ENCODE measurements at regions not wholly inside any gene's neighbourhood (a gene's known extent, or its start where the extent isn't known, plus 50 kb on each side); places are given as distances from the start of the nearest gene placed in this dataset.

DNA sequence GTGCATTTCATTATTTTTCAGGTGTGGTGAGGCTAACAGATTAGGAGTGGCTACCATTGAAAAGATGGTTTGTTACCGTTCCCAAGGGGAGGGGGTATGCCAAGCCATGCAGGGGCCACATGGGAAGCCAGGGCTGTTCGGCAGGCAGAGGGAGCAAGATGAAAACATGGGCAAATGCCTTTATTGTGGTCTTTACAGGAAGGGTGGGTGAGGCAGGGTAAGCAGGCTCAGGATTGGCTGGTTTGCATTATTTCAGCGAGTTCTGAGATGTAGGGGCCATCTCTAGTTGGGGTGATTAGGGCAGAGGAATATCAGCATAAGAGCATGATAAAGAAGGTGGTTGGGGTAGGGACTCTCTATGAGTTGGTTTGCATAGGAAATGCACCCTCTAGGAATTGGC, 117.6 kb downstream of the CCT6B start:
- no peak for DNase-seq (ENCODE audit: extremely low spot score in 2 of 2)
- intact Hi-C loops (cut with DNase I), result no loop called here
- Histone ChIP-seq H3K27me3 (no peaks in the 10 kb centered on the region), H3K4me3 (no peak overlapping the region), H3K36me3 (no peaks in the 10 kb centered on the region), H3K9me3 (no peaks in the 10 kb centered on the region), H3K27ac (no peak overlapping the region), H3K4me1 (peaks cover 4% of the 10 kb centered on the region)
- TF ChIP-seq, protein P1, sequence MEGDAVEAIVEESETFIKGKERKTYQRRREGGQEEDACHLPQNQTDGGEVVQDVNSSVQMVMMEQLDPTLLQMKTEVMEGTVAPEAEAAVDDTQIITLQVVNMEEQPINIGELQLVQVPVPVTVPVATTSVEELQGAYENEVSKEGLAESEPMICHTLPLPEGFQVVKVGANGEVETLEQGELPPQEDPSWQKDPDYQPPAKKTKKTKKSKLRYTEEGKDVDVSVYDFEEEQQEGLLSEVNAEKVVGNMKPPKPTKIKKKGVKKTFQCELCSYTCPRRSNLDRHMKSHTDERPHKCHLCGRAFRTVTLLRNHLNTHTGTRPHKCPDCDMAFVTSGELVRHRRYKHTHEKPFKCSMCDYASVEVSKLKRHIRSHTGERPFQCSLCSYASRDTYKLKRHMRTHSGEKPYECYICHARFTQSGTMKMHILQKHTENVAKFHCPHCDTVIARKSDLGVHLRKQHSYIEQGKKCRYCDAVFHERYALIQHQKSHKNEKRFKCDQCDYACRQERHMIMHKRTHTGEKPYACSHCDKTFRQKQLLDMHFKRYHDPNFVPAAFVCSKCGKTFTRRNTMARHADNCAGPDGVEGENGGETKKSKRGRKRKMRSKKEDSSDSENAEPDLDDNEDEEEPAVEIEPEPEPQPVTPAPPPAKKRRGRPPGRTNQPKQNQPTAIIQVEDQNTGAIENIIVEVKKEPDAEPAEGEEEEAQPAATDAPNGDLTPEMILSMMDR (IDR thresholded peaks at IDR 0.05), result no peak
- TF ChIP-seq POLR2AphosphoS5 (IDR thresholded peaks at IDR 0.05; ENCODE audit: insufficient read depth in 1 of 2, low read depth in 1 of 2) (no peak), POLR2A (IDR thresholded peaks at IDR 0.05) (no peak)

- no peak for TF ChIP-seq POLR2A (IDR thresholded peaks at IDR 0.05)
- no peak for TF ChIP-seq POLR2AphosphoS5 (IDR thresholded peaks at IDR 0.05; ENCODE audit: insufficient read depth in 1 of 2, low read depth in 1 of 2)
- TF ChIP-seq, protein P1 (IDR thresholded peaks at IDR 0.05), result no peak
- intact Hi-C loops (cut with DNase I), result no loop called here
- H3K27me3 ChIP-seq, result no peaks in the 10 kb centered on the region
- H3K4me3 ChIP-seq, result no peak overlapping the region
- H3K36me3 ChIP-seq, result no peaks in the 10 kb centered on the region
- H3K9me3 ChIP-seq, result no peaks in the 10 kb centered on the region
- H3K4me1 ChIP-seq, result peaks cover 4% of the 10 kb centered on the region
- no peak overlapping the region for H3K27ac ChIP-seq
- no peak for DNase-seq (ENCODE audit: extremely low spot score in 2 of 2)
Observed at GRCh38 chr17:34842235-34842634, 119.0 kb downstream of the CCT6B start.

- Histone ChIP-seq H3K36me3 (no peaks in the 10 kb centered on the region), H3K9me3 (no peaks in the 10 kb centered on the region), H3K27me3 (no peaks in the 10 kb centered on the region), H3K27ac (no peak overlapping the region), H3K4me1 (peaks cover 4% of the 10 kb centered on the region), H3K4me3 (no peak overlapping the region)
- no peak for TF ChIP-seq POLR2A (IDR thresholded peaks at IDR 0.05)
- TF ChIP-seq, protein P1 (IDR thresholded peaks at IDR 0.05), result no peak
- no peak for TF ChIP-seq POLR2AphosphoS5 (IDR thresholded peaks at IDR 0.05; ENCODE audit: insufficient read depth in 1 of 2, low read depth in 1 of 2)
- intact Hi-C loops (cut with DNase I), result no loop called here
- no peak for DNase-seq (ENCODE audit: extremely low spot score in 2 of 2)
Observed at GRCh38 chr17:34841467-34841866, 119.8 kb downstream of the CCT6B start.

DNA sequence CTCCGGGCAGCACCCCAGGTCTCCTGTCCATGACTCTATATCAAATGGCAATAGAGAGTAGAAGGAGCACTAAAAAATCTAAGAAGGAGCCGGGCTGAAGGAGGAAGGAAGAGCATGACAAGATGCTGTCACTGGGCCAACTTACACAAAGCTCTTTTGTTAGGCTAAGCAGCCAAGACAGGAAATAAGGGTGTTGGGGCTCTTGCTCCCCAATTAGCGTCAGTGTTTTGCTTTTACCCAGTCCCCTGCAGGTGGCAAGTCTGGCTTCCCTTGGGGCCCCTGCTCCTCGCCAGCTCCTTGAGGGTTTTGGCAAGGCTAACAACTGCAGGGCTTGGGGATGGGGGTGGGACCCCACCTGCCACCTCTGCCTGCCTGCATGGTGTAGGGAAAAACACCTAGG, 120.5 kb downstream of the CCT6B start:
- no peak for DNase-seq (ENCODE audit: extremely low spot score in 2 of 2)
- peaks cover 4% of the 10 kb centered on the region for H3K4me1 ChIP-seq
- no peak overlapping the region for H3K27ac ChIP-seq
- no peak overlapping the region for H3K4me3 ChIP-seq
- intact Hi-C loops (cut with DNase I), result no loop called here
- no peaks in the 10 kb centered on the region for H3K27me3 ChIP-seq
- TF ChIP-seq POLR2AphosphoS5 (IDR thresholded peaks at IDR 0.05; ENCODE audit: insufficient read depth in 1 of 2, low read depth in 1 of 2) (no peak), POLR2A (IDR thresholded peaks at IDR 0.05) (no peak)
- TF ChIP-seq, protein P1 (IDR thresholded peaks at IDR 0.05), result no peak
- H3K9me3 ChIP-seq, result no peaks in the 10 kb centered on the region
- H3K36me3 ChIP-seq, result no peaks in the 10 kb centered on the region

DNA sequence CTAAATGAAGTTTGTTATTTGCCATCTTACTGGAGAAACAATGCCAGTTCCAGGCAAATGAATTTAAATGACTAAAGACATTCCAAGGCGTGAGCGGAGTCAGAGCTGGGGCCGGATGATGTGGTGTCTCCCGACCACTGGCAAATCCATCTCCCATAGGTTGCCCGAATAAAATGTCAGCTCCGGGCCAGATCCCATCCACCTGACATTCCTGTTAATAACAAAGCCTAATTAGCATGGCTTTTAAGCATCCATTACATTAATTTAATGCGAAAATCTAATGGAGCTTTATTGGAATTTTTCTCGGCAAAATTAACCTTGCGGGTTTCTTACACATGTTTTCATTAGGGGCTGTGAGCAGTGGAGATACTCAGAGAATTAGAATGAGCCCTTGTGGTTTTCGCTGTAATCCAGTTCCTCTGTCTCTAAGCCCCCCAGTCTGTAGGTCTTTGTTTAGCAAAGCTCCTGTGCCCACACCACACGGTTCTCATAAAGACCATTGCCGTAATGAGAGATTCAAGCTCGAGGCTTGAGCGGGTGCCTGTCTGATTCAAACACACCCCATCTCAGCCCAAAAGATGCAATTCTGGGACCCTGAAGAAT, 123.3 kb downstream of the CCT6B start:
- H3K4me3 ChIP-seq, result no peak overlapping the region
- no peaks in the 10 kb centered on the region for H3K27me3 ChIP-seq
- H3K9me3 ChIP-seq, result no peaks in the 10 kb centered on the region
- intact Hi-C loops (cut with DNase I), result no loop called here
- no peak for DNase-seq (ENCODE audit: extremely low spot score in 2 of 2)
- H3K36me3 ChIP-seq, result no peaks in the 10 kb centered on the region
- peaks cover 4% of the 10 kb centered on the region for H3K4me1 ChIP-seq
- no peak overlapping the region for H3K27ac ChIP-seq
- TF ChIP-seq POLR2AphosphoS5 (IDR thresholded peaks at IDR 0.05; ENCODE audit: insufficient read depth in 1 of 2, low read depth in 1 of 2) (no peak), POLR2A (IDR thresholded peaks at IDR 0.05) (no peak)
- TF ChIP-seq, protein P1 (IDR thresholded peaks at IDR 0.05), result no peak

Measured in vagina (tissue), 2 donors.